Endothelial cell of umbilical vein (primary cell): ENCODE measurements at regions not wholly inside any gene's neighbourhood (a gene's known extent, or its start where the extent isn't known, plus 50 kb on each side); places are given as distances from the start of the nearest gene placed in this dataset.

Source experiments
- BruUV-seq: library from RNA; stranded (reverse); fragments of 400-500 nt; replicated peaks from 2 replicates; lab custom pipeline; 2021; lab: Mats Ljungman, UMichigan
- CTCF ChIA-PET: fragments of 300-600, 350-600 bp; sonication (Branson Sonifier 250); formaldehyde crosslinking; loops from one replicate; lab custom pipeline; 2021; ENCODE audit warnings: antibody characterized with exemption, inconsistent platforms; lab: Charles Lee
- POLR2A ChIA-PET: fragments of 300-600, 350-600 bp; sonication (Branson Sonifier 250); formaldehyde crosslinking; loops from one replicate; lab custom pipeline; 2021; ENCODE audit warnings: antibody characterized with exemption, inconsistent platforms; lab: Charles Lee
- DNase-seq: peaks from one replicate; pipeline ENCODE4 v3.0.0-alpha.2; 2011; ENCODE audit warnings: low read depth, low spot score
- FAIRE-seq: peaks from 2 replicates; lab custom pipeline; 2011; peaks lifted over from hg19 to GRCh38; lab: Jason Lieb, UNC
- H2AFZ ChIP-seq: 2 replicates; pipeline ENCODE4 v1.6.0; 2012; ENCODE audit warnings: low read depth, low read length, control low read depth, inconsistent platforms
- H3K27ac ChIP-seq: 2 replicates; pipeline ENCODE4 v1.5.1; 2011; ENCODE audit warnings: low read depth, mild to moderate bottlenecking, control low read depth, low read length, moderate library complexity; ENCODE audit not compliant: insufficient read depth
- H3K27me3 ChIP-seq, 2 experiments: 2 replicates each; pipeline versions ENCODE4 v1.6.0 to v1.6.1; 2011; ENCODE audit warnings: low read length in 2 of 2, mixed read lengths in 1 of 2; ENCODE audit not compliant: control insufficient read depth in 2 of 2, insufficient read depth in 2 of 2
- H3K36me3 ChIP-seq, 2 experiments: 2 replicates in 1 of 2; 3 replicates in 1 of 2; pipeline ENCODE4 v1.5.1; 2011; ENCODE audit warnings: low read length in 2 of 2, mild to moderate bottlenecking in 1 of 2, moderate library complexity in 1 of 2; ENCODE audit not compliant: control insufficient read depth in 2 of 2, insufficient read depth in 2 of 2; ENCODE audit errors: extremely low read depth in 1 of 2
- H3K4me1 ChIP-seq: 3 replicates; pipeline ENCODE4 v1.5.1; 2011; ENCODE audit warnings: mild to moderate bottlenecking, low read length; ENCODE audit not compliant: control insufficient read depth, insufficient read depth; ENCODE audit errors: extremely low read depth
- H3K4me2 ChIP-seq: 2 replicates; pipeline ENCODE4 v1.6.1; 2011; ENCODE audit warnings: low read length, control low read depth, mixed read lengths; ENCODE audit not compliant: insufficient read depth
- H3K4me3 ChIP-seq, 3 experiments: fragments of 200-600 bp in 1 of 3; sonication (generic), shearing (Covaris generic) in 1 of 3; replicated peaks in 1 of 3; 2 replicates each; pipeline ENCODE4 v1.5.1; 2011 to 2016; ENCODE audit warnings: control low read depth in 3 of 3, low read length in 3 of 3, mild to moderate bottlenecking in 2 of 3, inconsistent platforms in 1 of 3, low read depth in 1 of 3, moderate library complexity in 1 of 3; ENCODE audit not compliant: insufficient read depth in 1 of 3
- H3K79me2 ChIP-seq: 2 replicates; pipeline ENCODE4 v1.6.0; 2012; ENCODE audit warnings: low read length, inconsistent platforms; ENCODE audit not compliant: control insufficient read depth, insufficient read depth
- H3K9ac ChIP-seq: replicated peaks from 2 replicates; pipeline ENCODE3; 2011; ENCODE audit warnings: low read length, control low read depth; ENCODE audit not compliant: insufficient read depth; ENCODE audit errors: extremely low read depth
- H3K9me1 ChIP-seq: replicated peaks from 3 replicates; pipeline ENCODE4 v1.6.0; 2011; ENCODE audit warnings: mild to moderate bottlenecking, low read length; ENCODE audit not compliant: control insufficient read depth, insufficient read depth; ENCODE audit errors: extremely low read depth
- H3K9me3 ChIP-seq: replicated peaks from 2 replicates; pipeline ENCODE4 v1.5.1; 2012; ENCODE audit warnings: low read length, inconsistent platforms; ENCODE audit not compliant: control insufficient read depth, insufficient read depth
- H4K20me1 ChIP-seq: replicated peaks from 2 replicates; pipeline ENCODE3; 2011; ENCODE audit warnings: mild to moderate bottlenecking, low read length; ENCODE audit not compliant: control insufficient read depth, insufficient read depth; ENCODE audit errors: extremely low read depth
- EZH2 ChIP-seq: IDR thresholded peaks from 2 replicates; pipeline ENCODE4 v1.6.1; 2012; ENCODE audit warnings: borderline replicate concordance, low read depth, mild to moderate bottlenecking, moderate library complexity, low read length, inconsistent platforms; ENCODE audit not compliant: severe bottlenecking
- FOS ChIP-seq: IDR thresholded peaks from 2 replicates; pipeline ENCODE4 v1.6.1; 2011; ENCODE audit warnings: mild to moderate bottlenecking, low read length, moderate library complexity, borderline replicate concordance; ENCODE audit not compliant: insufficient read depth
- GATA2 ChIP-seq: IDR thresholded peaks from 2 replicates; pipeline ENCODE4 v1.7.0; 2011; ENCODE audit warnings: low read depth, mild to moderate bottlenecking, moderate library complexity, mixed read lengths, low read length; ENCODE audit not compliant: insufficient read length, insufficient read depth
- JUN ChIP-seq: IDR thresholded peaks from 2 replicates; pipeline ENCODE4 v1.6.1; 2011; ENCODE audit warnings: borderline replicate concordance, low read depth; ENCODE audit not compliant: insufficient read length, insufficient read depth
- MYC ChIP-seq: IDR thresholded peaks from one replicate; pipeline ENCODE4 v1.6.1; 2011; ENCODE audit warnings: mild to moderate bottlenecking, low read depth, low read length
- POLR2A ChIP-seq: IDR thresholded peaks from 2 replicates; pipeline ENCODE4 v1.6.1; 2012; ENCODE audit warnings: low read depth, mild to moderate bottlenecking, control low read depth, low read length
- POLR2AphosphoS5 ChIP-seq: IDR thresholded peaks from 2 replicates; pipeline ENCODE4 v1.6.1; 2012; ENCODE audit warnings: low read depth, mild to moderate bottlenecking, control low read depth, low read length, moderate library complexity; ENCODE audit not compliant: insufficient read depth
- dilution Hi-C: fragments of 300-500 bp; cut with MboI; formaldehyde crosslinking; loops from one replicate; pipeline ENCODE4 v1.15.0; 2019; ENCODE audit warnings: low sequenced_read_pairs; ENCODE audit not compliant: extremely low pct_ligation_motif_present
- intact Hi-C: fragments of 100-400 bp; cut with micrococcal nuclease; formaldehyde crosslinking; loops from one replicate; pipeline ENCODE4 v1.10.0; 2022
- TF ChIP-seq, protein P1 (sequence below): IDR thresholded peaks from 2 replicates; pipeline ENCODE4 v1.6.1; 2011; ENCODE audit not compliant: insufficient read depth, insufficient read length
- TF ChIP-seq, protein P2 (sequence below), 2 donors: IDR thresholded peaks; 1 replicate in 1 of 2; 2 replicates in 1 of 2; pipeline ENCODE4 v1.5.1; 2011; ENCODE audit warnings: low read length in 2 of 2, mild to moderate bottlenecking in 2 of 2, moderate library complexity in 2 of 2, control low read depth in 1 of 2, inconsistent platforms in 1 of 2, low read depth in 1 of 2; ENCODE audit not compliant: insufficient read depth in 1 of 2; ENCODE audit errors: extremely low read depth in 1 of 2

GRCh38 chr5:40416588-40416987, 263.1 kb upstream of the PTGER4 start:
- no peak for FAIRE-seq
- POLR2A ChIA-PET = no interaction called here
- Histone ChIP-seq H3K4me1 (peaks cover under 1% of the 10 kb centered on the region), H3K9me3 (no peaks in the 10 kb centered on the region), H3K4me2 (no peak overlapping the region), H2AFZ (no peak overlapping the region), H3K9ac (no peak overlapping the region), H4K20me1 (no peaks in the 10 kb centered on the region), H3K4me3 (no peak overlapping the region), H3K9me1 (no peaks in the 10 kb centered on the region), H3K36me3 (no peaks in the 10 kb centered on the region), H3K27ac (no peak overlapping the region), H3K79me2 (no peaks in the 10 kb centered on the region), H3K27me3 (no peaks in the 10 kb centered on the region)
- TF ChIP-seq GATA2 (no peak), EZH2 (no peak)
- DNase-seq = no peak
- dilution Hi-C loops = no loop called here
- CTCF ChIA-PET = interaction anchor here (1.4 kb wide), 1 partner anchor 8 kb away, joined by 3 read pairs; no protein-coding TSS in a partner anchor
- BruUV-seq = no TSS peak
- intact Hi-C loops = loop anchor here (10.0 kb wide), 1 partner anchor 702 kb away; no protein-coding TSS in a partner anchor

DNA sequence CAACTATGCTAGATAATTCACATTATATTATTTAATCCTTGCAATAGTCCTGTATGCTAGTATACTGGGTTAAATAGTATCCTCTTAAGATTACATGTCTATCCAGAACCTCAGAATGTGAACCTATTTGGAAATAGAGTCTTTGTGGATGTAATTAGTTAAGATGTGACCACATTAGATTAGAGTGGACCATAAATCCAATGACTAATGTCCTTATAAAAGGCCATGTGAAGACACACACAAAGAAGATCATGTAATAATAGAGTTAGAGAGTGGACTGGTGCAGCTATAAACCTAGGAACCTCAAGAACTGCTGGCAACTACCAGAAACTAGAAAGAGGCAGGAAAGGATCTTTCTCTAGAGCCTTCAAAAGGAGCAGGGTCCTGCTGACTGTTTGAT, 263.6 kb upstream of the PTGER4 start:
- dilution Hi-C loops (no loop called here), intact Hi-C loops (loop anchor here (10.0 kb wide), 1 partner anchor 701 kb away; no protein-coding TSS in a partner anchor)
- peaks cover 6% of the 10 kb centered on the region for H3K4me1 ChIP-seq
- H3K9me3 ChIP-seq = no peaks in the 10 kb centered on the region
- no peaks in the 10 kb centered on the region for H3K9me1 ChIP-seq
- no peak overlapping the region for H3K9ac ChIP-seq
- H4K20me1 ChIP-seq = no peaks in the 10 kb centered on the region
- no peaks in the 10 kb centered on the region for H3K79me2 ChIP-seq
- ChIA-PET CTCF (interaction anchor here (1.4 kb wide), 1 partner anchor 9 kb away, joined by 3 read pairs; no protein-coding TSS in a partner anchor), POLR2A (no interaction called here)
- FAIRE-seq = no peak
- H2AFZ ChIP-seq = no peak overlapping the region
- no peak for DNase-seq
- H3K4me3 ChIP-seq = no peak overlapping the region
- no peak overlapping the region for H3K4me2 ChIP-seq
- no peak overlapping the region for H3K27ac ChIP-seq
- H3K36me3 ChIP-seq = no peaks in the 10 kb centered on the region
- TF ChIP-seq FOS = no peak
- no peak for TF ChIP-seq MYC
- no peak for TF ChIP-seq POLR2A
- TF ChIP-seq, protein P1, sequence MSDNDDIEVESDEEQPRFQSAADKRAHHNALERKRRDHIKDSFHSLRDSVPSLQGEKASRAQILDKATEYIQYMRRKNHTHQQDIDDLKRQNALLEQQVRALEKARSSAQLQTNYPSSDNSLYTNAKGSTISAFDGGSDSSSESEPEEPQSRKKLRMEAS = no peak
- TF ChIP-seq POLR2AphosphoS5 = no peak
- TF ChIP-seq JUN = no peak
- TF ChIP-seq, protein P2, sequence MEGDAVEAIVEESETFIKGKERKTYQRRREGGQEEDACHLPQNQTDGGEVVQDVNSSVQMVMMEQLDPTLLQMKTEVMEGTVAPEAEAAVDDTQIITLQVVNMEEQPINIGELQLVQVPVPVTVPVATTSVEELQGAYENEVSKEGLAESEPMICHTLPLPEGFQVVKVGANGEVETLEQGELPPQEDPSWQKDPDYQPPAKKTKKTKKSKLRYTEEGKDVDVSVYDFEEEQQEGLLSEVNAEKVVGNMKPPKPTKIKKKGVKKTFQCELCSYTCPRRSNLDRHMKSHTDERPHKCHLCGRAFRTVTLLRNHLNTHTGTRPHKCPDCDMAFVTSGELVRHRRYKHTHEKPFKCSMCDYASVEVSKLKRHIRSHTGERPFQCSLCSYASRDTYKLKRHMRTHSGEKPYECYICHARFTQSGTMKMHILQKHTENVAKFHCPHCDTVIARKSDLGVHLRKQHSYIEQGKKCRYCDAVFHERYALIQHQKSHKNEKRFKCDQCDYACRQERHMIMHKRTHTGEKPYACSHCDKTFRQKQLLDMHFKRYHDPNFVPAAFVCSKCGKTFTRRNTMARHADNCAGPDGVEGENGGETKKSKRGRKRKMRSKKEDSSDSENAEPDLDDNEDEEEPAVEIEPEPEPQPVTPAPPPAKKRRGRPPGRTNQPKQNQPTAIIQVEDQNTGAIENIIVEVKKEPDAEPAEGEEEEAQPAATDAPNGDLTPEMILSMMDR (IDR thresholded peaks at IDR 0.05; ENCODE audit: extremely low read depth in 1 of 2, insufficient read depth in 1 of 2, low read depth in 1 of 2, low read length in 2 of 2) = no peak
- no peak for TF ChIP-seq GATA2
- no peak for TF ChIP-seq EZH2
- no TSS peak for BruUV-seq
- no peaks in the 10 kb centered on the region for H3K27me3 ChIP-seq
